Choroid plexus epithelial cell (primary cell): ENCODE measurements at regions not wholly inside any gene's neighbourhood (a gene's known extent, or its start where the extent isn't known, plus 50 kb on each side); places are given as distances from the start of the nearest gene placed in this dataset.

Experiments
- DNase-seq: peaks from one replicate; pipeline ENCODE4 v3.0.0-alpha.2; 2010; ENCODE audit warnings: low read depth
- H3K4me3 ChIP-seq: 2 replicates; pipeline ENCODE4 v1.5.1; 2011; ENCODE audit warnings: low read depth, mild to moderate bottlenecking, control low read depth, low read length, moderate library complexity
- TF ChIP-seq, protein P1 (sequence below): conservative IDR thresholded peaks from 2 replicates; pipeline ENCODE4 v1.5.1; 2011; ENCODE audit warnings: low read depth, mild to moderate bottlenecking, control low read depth, inconsistent platforms, low read length, moderate library complexity

DNA sequence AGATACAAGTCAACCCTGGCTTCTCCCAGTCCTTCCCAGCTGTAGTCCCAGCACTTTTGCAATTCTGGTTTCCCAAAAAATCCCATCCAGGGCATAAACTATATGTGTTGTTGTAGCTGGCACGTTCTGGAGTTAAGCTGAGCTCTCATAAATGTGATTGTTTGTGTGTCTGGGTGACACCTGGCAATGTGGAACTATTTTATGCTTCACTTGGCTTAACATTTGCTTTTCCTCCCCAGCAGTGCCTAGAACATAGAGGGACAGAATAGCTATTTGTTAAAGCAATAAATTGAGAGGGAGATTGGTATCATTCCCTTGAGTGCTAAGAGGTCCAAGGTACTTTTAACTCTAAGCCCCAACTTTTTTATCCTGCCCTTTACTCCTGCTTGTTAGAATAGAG is 575.9 kb upstream of the NOX3 start:
- DNase-seq, result no peak
- TF ChIP-seq, protein P1, sequence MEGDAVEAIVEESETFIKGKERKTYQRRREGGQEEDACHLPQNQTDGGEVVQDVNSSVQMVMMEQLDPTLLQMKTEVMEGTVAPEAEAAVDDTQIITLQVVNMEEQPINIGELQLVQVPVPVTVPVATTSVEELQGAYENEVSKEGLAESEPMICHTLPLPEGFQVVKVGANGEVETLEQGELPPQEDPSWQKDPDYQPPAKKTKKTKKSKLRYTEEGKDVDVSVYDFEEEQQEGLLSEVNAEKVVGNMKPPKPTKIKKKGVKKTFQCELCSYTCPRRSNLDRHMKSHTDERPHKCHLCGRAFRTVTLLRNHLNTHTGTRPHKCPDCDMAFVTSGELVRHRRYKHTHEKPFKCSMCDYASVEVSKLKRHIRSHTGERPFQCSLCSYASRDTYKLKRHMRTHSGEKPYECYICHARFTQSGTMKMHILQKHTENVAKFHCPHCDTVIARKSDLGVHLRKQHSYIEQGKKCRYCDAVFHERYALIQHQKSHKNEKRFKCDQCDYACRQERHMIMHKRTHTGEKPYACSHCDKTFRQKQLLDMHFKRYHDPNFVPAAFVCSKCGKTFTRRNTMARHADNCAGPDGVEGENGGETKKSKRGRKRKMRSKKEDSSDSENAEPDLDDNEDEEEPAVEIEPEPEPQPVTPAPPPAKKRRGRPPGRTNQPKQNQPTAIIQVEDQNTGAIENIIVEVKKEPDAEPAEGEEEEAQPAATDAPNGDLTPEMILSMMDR, result no peak
- no peak overlapping the region for H3K4me3 ChIP-seq

DNA sequence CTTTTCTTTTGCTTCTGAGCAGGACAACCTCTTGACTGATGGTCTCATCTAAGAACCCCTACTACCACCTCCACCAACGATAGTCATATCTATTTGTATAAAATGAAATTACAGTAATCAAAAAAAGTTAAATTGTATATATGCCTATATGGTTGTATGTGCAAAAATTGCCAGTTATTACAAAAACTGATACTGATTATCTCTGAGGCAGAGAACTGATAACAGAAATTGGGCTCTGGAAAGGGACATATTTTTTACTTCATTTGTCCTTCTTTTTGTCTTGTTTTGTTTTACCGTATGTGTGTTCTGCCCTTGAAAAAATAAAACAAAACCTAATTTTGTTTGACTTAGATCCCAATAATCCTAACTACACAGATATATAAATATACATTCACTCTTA is 574.4 kb upstream of the NOX3 start:
- TF ChIP-seq, protein P1, result no peak
- DNase-seq, result no peak

DNA sequence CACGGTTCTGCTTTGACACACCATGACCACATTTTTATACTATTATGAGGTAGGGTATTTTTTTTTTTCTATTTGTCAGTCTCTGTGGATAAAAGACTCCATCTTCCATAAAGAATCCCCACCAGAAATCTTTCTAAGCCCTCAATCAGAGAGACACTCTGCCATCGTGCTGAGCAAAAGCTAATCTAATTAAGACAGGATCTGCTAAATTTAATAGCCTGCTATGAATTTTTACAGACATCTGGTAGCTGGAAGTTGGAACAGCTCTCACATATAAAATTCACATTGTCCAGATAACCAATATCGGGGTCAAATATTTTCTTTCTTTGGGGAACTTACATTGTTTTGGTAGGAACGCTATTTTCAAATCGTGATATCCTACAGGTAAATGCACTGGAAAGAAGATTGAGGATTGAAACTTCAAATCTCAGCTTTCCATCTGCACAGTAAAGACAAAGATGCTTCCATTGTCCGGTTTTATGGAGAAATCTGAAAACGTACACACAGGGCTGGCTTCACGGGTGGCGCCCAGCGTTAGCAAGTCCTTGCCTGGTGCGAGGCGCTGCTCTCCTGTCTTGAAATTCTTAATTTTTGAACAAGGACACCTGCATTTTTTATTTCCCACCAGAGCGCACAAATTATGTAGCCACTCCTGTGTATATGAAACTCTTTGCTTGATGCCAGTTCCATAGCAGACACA is 573.8 kb upstream of the NOX3 start:
- no peak for DNase-seq

More for the DNA sequence above, 574.4 kb upstream of the NOX3 start:
- no peak overlapping the region for H3K4me3 ChIP-seq

GRCh38 chr6:156028335-156029131 is 572.9 kb upstream of the NOX3 start:
- TF ChIP-seq, protein P1, result no peak
- H3K4me3 ChIP-seq, result no peak overlapping the region
- no peak for DNase-seq

More for the DNA sequence above, 573.8 kb upstream of the NOX3 start:
- no peak overlapping the region for H3K4me3 ChIP-seq
- TF ChIP-seq, protein P1, result no peak

DNA sequence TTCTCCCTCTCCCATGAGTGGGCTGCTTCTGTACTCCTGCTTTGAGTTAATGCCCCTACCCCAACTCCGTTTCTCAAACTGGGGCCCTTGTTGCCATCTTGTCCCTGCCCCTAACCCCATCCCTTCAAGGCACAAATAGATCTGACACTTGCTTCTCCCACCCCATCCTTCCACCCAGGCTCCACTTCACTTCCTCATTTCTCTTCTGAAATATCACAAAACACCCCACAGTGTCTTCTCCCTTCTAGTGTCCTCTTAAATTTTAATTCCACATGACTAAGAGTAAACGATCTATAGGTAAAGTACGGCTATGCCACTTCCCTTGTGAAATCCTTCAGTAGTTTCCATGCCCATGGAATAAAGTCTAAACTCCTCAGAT is 571.6 kb upstream of the NOX3 start:
- TF ChIP-seq, protein P1, result no peak
- no peak for DNase-seq
- H3K4me3 ChIP-seq, result no peak overlapping the region

- TF ChIP-seq, protein P1, result no peak
- H3K4me3 ChIP-seq, result no peak overlapping the region
- no peak for DNase-seq
Observed at GRCh38 chr6:156026486-156027247, 571.0 kb upstream of the NOX3 start.
